ENCODE measurements at regions not wholly inside any gene's neighbourhood (a gene's known extent, or its start where the extent isn't known, plus 50 kb on each side); places are given as distances from the start of the nearest gene placed in this dataset.

DNA sequence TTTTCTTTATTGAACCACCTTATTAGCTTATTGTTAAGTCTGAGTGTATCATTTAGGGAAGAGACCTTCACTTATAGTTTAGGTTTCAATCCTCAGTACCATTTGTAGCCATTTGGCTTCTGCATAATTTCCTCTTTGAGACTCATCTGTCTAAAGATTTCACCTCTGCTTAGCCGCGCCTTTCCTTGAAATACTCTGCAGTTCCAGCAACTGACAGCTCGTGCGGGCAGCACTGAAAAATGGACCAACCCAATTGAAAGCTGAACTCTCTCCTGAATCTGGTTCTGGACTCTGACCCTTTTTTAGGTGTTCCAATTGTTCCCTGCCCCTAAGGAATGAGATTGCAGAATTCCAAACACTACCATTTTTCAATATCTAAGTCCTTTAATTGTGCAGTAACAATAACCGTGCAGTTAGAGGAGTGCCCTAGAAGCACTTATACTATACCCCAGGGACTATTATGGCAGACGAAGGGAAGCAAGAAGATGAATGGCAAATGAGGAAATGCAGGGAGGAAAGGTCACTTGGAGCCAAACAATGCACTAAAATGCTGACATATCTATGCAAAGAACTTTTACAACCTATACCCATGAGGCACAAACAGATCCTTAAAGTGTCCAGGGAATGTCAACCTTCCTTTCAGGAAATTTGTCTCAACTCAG is 50.1 kb upstream of the PDE4D start:
- no peak for TF ChIP-seq POLR2A (IDR thresholded peaks at IDR 0.05)
- TF ChIP-seq, protein P1, sequence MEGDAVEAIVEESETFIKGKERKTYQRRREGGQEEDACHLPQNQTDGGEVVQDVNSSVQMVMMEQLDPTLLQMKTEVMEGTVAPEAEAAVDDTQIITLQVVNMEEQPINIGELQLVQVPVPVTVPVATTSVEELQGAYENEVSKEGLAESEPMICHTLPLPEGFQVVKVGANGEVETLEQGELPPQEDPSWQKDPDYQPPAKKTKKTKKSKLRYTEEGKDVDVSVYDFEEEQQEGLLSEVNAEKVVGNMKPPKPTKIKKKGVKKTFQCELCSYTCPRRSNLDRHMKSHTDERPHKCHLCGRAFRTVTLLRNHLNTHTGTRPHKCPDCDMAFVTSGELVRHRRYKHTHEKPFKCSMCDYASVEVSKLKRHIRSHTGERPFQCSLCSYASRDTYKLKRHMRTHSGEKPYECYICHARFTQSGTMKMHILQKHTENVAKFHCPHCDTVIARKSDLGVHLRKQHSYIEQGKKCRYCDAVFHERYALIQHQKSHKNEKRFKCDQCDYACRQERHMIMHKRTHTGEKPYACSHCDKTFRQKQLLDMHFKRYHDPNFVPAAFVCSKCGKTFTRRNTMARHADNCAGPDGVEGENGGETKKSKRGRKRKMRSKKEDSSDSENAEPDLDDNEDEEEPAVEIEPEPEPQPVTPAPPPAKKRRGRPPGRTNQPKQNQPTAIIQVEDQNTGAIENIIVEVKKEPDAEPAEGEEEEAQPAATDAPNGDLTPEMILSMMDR (IDR thresholded peaks at IDR 0.05): no peak
